Osteocyte (in vitro differentiated cells): ENCODE measurements at regions not wholly inside any gene's neighbourhood (a gene's known extent, or its start where the extent isn't known, plus 50 kb on each side); places are given as distances from the start of the nearest gene placed in this dataset.

Experiments used
- DNase-seq: peaks from one replicate; pipeline ENCODE4 v3.0.0; 2021; ENCODE audit warnings: mixed read lengths; ENCODE audit not compliant: unreplicated experiment; ENCODE audit errors: extremely low spot score
- H3K27ac Mint-ChIP-seq: one replicate; pipeline ENCODE4 v1.8.0; 2021; ENCODE audit warnings: mild to moderate bottlenecking, mixed read lengths; ENCODE audit not compliant: unreplicated experiment
- H3K27me3 Mint-ChIP-seq: one replicate; pipeline ENCODE4 v1.8.0; 2021; ENCODE audit warnings: mixed read lengths; ENCODE audit not compliant: unreplicated experiment
- H3K36me3 Mint-ChIP-seq: one replicate; pipeline ENCODE4 v1.8.0; 2021; ENCODE audit warnings: mixed read lengths; ENCODE audit not compliant: unreplicated experiment
- H3K4me1 Mint-ChIP-seq: one replicate; pipeline ENCODE4 v1.8.0; 2021; ENCODE audit warnings: mixed read lengths; ENCODE audit not compliant: unreplicated experiment
- H3K4me3 Mint-ChIP-seq: one replicate; pipeline ENCODE4 v1.8.0; 2021; ENCODE audit warnings: mild to moderate bottlenecking, moderate library complexity, mixed read lengths; ENCODE audit not compliant: unreplicated experiment
- H3K9me3 Mint-ChIP-seq: one replicate; pipeline ENCODE4 v1.8.0; 2021; ENCODE audit warnings: mixed read lengths; ENCODE audit not compliant: unreplicated experiment
- TF ChIP-seq, protein P1 (sequence below): fragments of 200-600 bp; sonication (generic); IDR thresholded peaks from 2 replicates; pipeline ENCODE4 v1.5.0; 2021; ENCODE audit warnings: antibody characterized with exemption, mild to moderate bottlenecking, moderate library complexity

DNA sequence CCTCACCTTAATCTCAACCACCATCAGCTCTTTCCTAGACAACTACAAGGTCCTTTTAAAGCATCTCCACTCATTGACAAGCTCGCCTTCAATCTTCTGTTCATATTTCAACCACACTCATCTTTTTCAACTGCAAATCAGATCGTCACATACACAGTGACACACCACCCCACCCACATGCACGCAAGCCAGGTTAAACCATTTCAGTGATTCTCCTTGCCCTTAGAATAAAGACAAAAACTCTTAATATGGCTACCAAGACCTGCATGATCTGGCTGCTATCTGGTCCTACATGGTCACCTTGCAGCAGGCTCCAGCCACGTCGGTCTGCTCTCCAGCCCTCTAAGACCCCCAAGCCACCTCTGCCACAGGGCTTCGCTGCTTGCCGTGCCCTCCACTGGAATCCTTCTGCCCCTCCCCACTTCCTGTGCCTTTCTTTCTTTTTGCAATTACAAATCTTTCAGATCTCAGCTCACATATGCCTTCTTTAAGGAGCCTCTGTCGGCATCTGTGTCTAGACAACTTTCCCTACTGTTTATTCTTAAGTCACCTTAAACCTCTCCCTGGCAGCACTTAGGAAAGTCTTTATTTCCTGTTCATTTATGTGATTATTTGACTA is 507.3 kb upstream of the ARID1B start:
- H3K36me3 Mint-ChIP-seq = no peaks in the 10 kb centered on the region

DNA sequence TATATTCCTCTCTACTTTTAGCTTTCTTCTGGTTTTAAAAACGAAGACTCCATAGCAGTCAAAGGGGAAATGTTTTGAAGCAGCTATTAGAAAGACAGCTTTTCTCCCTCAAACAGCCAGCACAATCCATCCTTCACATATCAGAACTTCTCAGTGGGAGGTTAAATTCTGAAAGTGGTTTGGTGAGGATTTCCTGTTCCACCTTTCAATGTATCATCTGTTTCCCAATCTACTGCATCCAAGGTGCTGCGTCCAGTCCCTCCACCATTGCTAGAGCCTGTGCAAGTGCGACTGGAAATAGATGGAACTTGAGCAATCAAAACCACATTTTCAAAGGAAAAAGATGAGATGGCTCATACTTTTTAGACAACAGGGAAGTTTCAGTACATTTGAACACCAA is 508.3 kb upstream of the ARID1B start:
- TF ChIP-seq, protein P1, sequence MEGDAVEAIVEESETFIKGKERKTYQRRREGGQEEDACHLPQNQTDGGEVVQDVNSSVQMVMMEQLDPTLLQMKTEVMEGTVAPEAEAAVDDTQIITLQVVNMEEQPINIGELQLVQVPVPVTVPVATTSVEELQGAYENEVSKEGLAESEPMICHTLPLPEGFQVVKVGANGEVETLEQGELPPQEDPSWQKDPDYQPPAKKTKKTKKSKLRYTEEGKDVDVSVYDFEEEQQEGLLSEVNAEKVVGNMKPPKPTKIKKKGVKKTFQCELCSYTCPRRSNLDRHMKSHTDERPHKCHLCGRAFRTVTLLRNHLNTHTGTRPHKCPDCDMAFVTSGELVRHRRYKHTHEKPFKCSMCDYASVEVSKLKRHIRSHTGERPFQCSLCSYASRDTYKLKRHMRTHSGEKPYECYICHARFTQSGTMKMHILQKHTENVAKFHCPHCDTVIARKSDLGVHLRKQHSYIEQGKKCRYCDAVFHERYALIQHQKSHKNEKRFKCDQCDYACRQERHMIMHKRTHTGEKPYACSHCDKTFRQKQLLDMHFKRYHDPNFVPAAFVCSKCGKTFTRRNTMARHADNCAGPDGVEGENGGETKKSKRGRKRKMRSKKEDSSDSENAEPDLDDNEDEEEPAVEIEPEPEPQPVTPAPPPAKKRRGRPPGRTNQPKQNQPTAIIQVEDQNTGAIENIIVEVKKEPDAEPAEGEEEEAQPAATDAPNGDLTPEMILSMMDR = no peak
- Mint-ChIP-seq H3K9me3 (no peaks in the 10 kb centered on the region), H3K27ac (no peak overlapping the region), H3K4me1 (no peaks in the 10 kb centered on the region), H3K4me3 (no peak overlapping the region), H3K27me3 (peaks cover 5% of the 10 kb centered on the region), H3K36me3 (no peaks in the 10 kb centered on the region)
- no peak for DNase-seq

More for the DNA sequence above, 507.3 kb upstream of the ARID1B start:
- Mint-ChIP-seq H3K4me3 (no peak overlapping the region), H3K27me3 (peaks cover 5% of the 10 kb centered on the region), H3K27ac (no peak overlapping the region), H3K9me3 (no peaks in the 10 kb centered on the region), H3K4me1 (no peaks in the 10 kb centered on the region)
- TF ChIP-seq, protein P1 = no peak
- no peak for DNase-seq

DNA sequence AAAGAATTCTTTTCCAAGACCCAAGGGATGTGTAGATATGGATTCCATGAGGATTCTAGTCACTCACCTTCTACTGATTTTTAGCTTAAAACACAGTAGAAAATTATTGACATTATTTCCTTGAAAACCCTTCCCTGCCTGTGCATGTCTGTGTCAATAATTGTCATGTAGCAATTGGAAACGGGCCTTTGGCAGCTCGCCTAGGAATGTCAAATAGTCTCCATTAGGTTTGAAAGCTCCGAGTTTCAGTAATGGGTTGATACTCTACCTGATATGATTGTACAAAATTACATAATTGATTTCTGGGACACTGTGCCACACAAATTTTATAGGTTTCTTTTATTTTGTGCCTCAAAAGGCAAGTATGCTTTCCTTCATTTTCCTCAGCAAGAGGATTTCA is 515.2 kb upstream of the ARID1B start:
- TF ChIP-seq, protein P1 = no peak
- no peak for DNase-seq
- Mint-ChIP-seq H3K27me3 (no peaks in the 10 kb centered on the region), H3K4me1 (no peaks in the 10 kb centered on the region), H3K9me3 (peaks cover 6% of the 10 kb centered on the region), H3K27ac (no peak overlapping the region), H3K4me3 (no peak overlapping the region), H3K36me3 (no peaks in the 10 kb centered on the region)

DNA sequence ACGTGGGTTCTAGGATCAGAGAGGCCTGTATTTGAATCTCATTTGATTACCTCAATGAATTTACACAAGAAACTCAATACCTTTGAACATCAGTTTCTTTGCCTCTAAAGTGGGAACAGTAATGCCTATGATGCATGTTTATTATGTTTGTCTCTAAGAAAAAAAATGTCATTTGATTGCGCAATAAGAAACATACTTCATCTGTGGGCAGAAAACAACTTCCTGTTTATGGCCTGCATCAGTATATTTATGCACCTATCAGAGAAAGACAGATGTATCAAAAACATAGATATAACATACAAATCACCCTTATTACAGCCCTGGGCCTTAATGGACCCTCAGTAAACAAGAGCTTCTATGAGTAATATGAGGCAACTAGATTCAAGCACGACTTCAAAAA is 516.4 kb upstream of the ARID1B start:
- TF ChIP-seq, protein P1 = no peak
- Mint-ChIP-seq H3K4me1 (no peaks in the 10 kb centered on the region), H3K27ac (no peak overlapping the region), H3K36me3 (no peaks in the 10 kb centered on the region), H3K4me3 (no peak overlapping the region), H3K27me3 (no peaks in the 10 kb centered on the region), H3K9me3 (peaks cover 6% of the 10 kb centered on the region)
- no peak for DNase-seq

DNA sequence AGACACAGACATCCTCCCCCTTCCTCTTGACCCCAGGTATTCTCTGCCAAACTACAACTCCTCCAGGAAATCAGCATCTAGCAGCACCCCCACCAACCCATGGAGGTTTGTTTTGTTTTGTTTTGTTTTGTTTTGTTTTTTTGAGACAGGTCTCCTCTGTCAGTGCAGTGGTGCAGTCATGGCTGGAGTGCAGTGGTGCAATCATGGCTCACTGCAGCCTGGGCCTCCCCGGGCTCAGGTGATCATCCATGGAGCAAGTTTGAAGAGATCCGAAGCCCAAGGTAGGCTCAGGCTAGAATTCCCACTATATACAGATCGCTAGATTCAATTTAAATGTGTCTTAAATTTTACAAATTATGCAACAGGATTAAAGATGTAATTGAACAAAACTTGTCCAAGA is 518.2 kb upstream of the ARID1B start:
- DNase-seq = no peak
- H3K4me3 Mint-ChIP-seq = no peak overlapping the region

More for the DNA sequence above, 518.2 kb upstream of the ARID1B start:
- no peaks in the 10 kb centered on the region for H3K27me3 Mint-ChIP-seq
- TF ChIP-seq, protein P1 = no peak
- H3K9me3 Mint-ChIP-seq = peaks cover 6% of the 10 kb centered on the region
- H3K36me3 Mint-ChIP-seq = no peaks in the 10 kb centered on the region
- no peaks in the 10 kb centered on the region for H3K4me1 Mint-ChIP-seq
- no peak overlapping the region for H3K27ac Mint-ChIP-seq
